IMR-90 (cell line): ENCODE measurements at regions not wholly inside any gene's neighbourhood (a gene's known extent, or its start where the extent isn't known, plus 50 kb on each side); places are given as distances from the start of the nearest gene placed in this dataset.

Source experiments
- ATAC-seq: fragments of 200-7000 bp; cut with Tn5 transposase; 2 replicates; pipeline ENCODE4 v1.9.1; 2020; ENCODE audit warnings: low read depth, mild to moderate bottlenecking, moderate library complexity
- BruUV-seq: library from RNA; stranded (reverse); fragments of 400-500 nt; replicated peaks from 2 replicates; lab custom pipeline; 2021; lab: Mats Ljungman, UMichigan
- CTCF ChIA-PET: fragments of 300-600 bp; formaldehyde crosslinking; extraction: SDS; loops from one replicate; lab custom pipeline; 2021; ENCODE audit warnings: antibody characterized with exemption; lab: Yijun Ruan, JAX
- POLR2A ChIA-PET: fragments of 300-600 bp; sonication (Branson Sonifier 250); formaldehyde crosslinking; loops from one replicate; lab custom pipeline; 2022; ENCODE audit warnings: antibody characterized with exemption; ENCODE audit not compliant: unreplicated experiment; lab: Charles Lee
- DNase-seq: peaks from one replicate; pipeline ENCODE4 v3.0.0; 2013
- H2AFZ ChIP-seq: replicated peaks from 2 replicates; pipeline ENCODE3; 2013; ENCODE audit warnings: low read length, mild to moderate bottlenecking; ENCODE audit not compliant: poor library complexity
- H2AK5ac ChIP-seq: 2 replicates; pipeline ENCODE4 v1.6.1; 2013; ENCODE audit warnings: low read depth, low read length, inconsistent platforms
- H2AK9ac ChIP-seq: replicated peaks from 2 replicates; pipeline ENCODE3; 2013; ENCODE audit warnings: mild to moderate bottlenecking, low read depth, low read length, moderate library complexity; ENCODE audit not compliant: poor library complexity
- H2BK120ac ChIP-seq: 2 replicates; pipeline ENCODE4 v1.6.1; 2013; ENCODE audit warnings: low read depth, low read length, inconsistent platforms
- H2BK15ac ChIP-seq: 3 replicates; pipeline ENCODE4 v1.6.1; 2013; ENCODE audit warnings: low read depth, low read length, inconsistent platforms
- H2BK20ac ChIP-seq: 2 replicates; pipeline ENCODE4 v1.6.1; 2013; ENCODE audit warnings: low read depth, mild to moderate bottlenecking, inconsistent platforms, low read length, moderate library complexity
- H2BK5ac ChIP-seq: 2 replicates; pipeline ENCODE4 v1.6.1; 2013; ENCODE audit warnings: mild to moderate bottlenecking, low read depth, low read length, inconsistent platforms; ENCODE audit not compliant: poor library complexity, severe bottlenecking
- H3K14ac ChIP-seq: replicated peaks from 2 replicates; pipeline ENCODE4 v1.6.1; 2013; ENCODE audit warnings: low read depth, low read length, inconsistent platforms
- H3K18ac ChIP-seq: 2 replicates; pipeline ENCODE4 v1.6.1; 2013; ENCODE audit warnings: low read depth, low read length, control low read depth
- H3K23ac ChIP-seq: 2 replicates; pipeline ENCODE4 v1.6.1; 2013; ENCODE audit warnings: low read depth, low read length, inconsistent platforms
- H3K27ac ChIP-seq: 2 replicates; pipeline ENCODE4 v1.5.1; 2013; ENCODE audit warnings: mild to moderate bottlenecking, control low read depth, low read length; ENCODE audit not compliant: insufficient read depth
- H3K27me3 ChIP-seq: 2 replicates; pipeline ENCODE4 v1.6.1; 2013; ENCODE audit warnings: low read length; ENCODE audit not compliant: control insufficient read depth, insufficient read depth
- H3K36me3 ChIP-seq: 2 replicates; pipeline ENCODE4 v1.6.1; 2013; ENCODE audit warnings: low read length, mixed read lengths; ENCODE audit not compliant: control insufficient read depth, insufficient read depth
- H3K4ac ChIP-seq: 2 replicates; pipeline ENCODE4 v1.6.1; 2013; ENCODE audit warnings: low read depth, low read length, inconsistent platforms
- H3K4me1 ChIP-seq: 2 replicates; pipeline ENCODE4 v1.6.1; 2013; ENCODE audit warnings: low read length, mixed read lengths; ENCODE audit not compliant: control insufficient read depth, insufficient read depth
- H3K4me2 ChIP-seq: 2 replicates; pipeline ENCODE4 v1.6.1; 2013; ENCODE audit warnings: low read depth, mild to moderate bottlenecking, control low read depth, low read length, moderate library complexity
- H3K4me3 ChIP-seq: 2 replicates; pipeline ENCODE4 v1.5.1; 2013; ENCODE audit warnings: low read depth, mild to moderate bottlenecking, control low read depth, low read length, moderate library complexity; ENCODE audit not compliant: insufficient read depth
- H3K56ac ChIP-seq: 2 replicates; pipeline ENCODE4 v1.6.1; 2013; ENCODE audit warnings: low read length, inconsistent platforms; ENCODE audit not compliant: insufficient read depth; ENCODE audit errors: extremely low read depth
- H3K79me1 ChIP-seq, 2 experiments: 2 replicates each; pipeline ENCODE4 v1.6.1; 2013; ENCODE audit warnings: low read length in 2 of 2, inconsistent platforms in 1 of 2, low read depth in 1 of 2
- H3K9ac ChIP-seq: 2 replicates; pipeline ENCODE4 v1.6.1; 2013; ENCODE audit warnings: low read depth, low read length, control low read depth
- H3K9me1 ChIP-seq: 2 replicates; pipeline ENCODE4 v1.6.1; 2013; ENCODE audit warnings: low read length, inconsistent platforms; ENCODE audit not compliant: insufficient read depth
- H3K9me3 ChIP-seq: 2 replicates; pipeline ENCODE4 v1.6.1; 2013; ENCODE audit warnings: low read length; ENCODE audit not compliant: control insufficient read depth, insufficient read depth
- H4K20me1 ChIP-seq: 2 replicates; pipeline ENCODE4 v1.6.1; 2013; ENCODE audit warnings: low read length, inconsistent platforms; ENCODE audit not compliant: insufficient read depth
- H4K5ac ChIP-seq: 2 replicates; pipeline ENCODE4 v1.6.1; 2013; ENCODE audit warnings: mild to moderate bottlenecking, low read depth, low read length, control low read depth
- H4K8ac ChIP-seq, 2 experiments: 2 replicates each; pipeline ENCODE4 v1.6.1; 2013; ENCODE audit warnings: low read depth in 2 of 2, low read length in 2 of 2, control low read depth in 1 of 2, inconsistent platforms in 1 of 2
- H4K91ac ChIP-seq: 2 replicates; pipeline ENCODE4 v1.6.1; 2013; ENCODE audit warnings: low read depth, low read length, inconsistent platforms; ENCODE audit not compliant: insufficient read depth
- BHLHE40 ChIP-seq: fragments of 150-350 bp; IDR thresholded peaks from 2 replicates; pipeline ENCODE4 v1.6.1; 2016; ENCODE audit warnings: mild to moderate bottlenecking, low read depth, low read length
- CHD1 ChIP-seq: IDR thresholded peaks from 2 replicates; pipeline ENCODE4 v1.6.1; 2012; ENCODE audit warnings: low read depth, low read length, improper control_type of control experiment
- CTCF ChIP-seq: conservative IDR thresholded peaks from 2 replicates; pipeline ENCODE4 v1.5.1; 2012; ENCODE audit warnings: mild to moderate bottlenecking, low read depth, low read length, improper control_type of control experiment
- MAZ ChIP-seq: IDR thresholded peaks from 2 replicates; pipeline ENCODE4 v1.6.1; 2012; ENCODE audit warnings: low read depth, mild to moderate bottlenecking, low read length, improper control_type of control experiment, moderate library complexity, borderline replicate concordance
- MXI1 ChIP-seq: IDR thresholded peaks from 2 replicates; pipeline ENCODE4 v1.6.1; 2012; ENCODE audit warnings: low read depth, mild to moderate bottlenecking, low read length, moderate library complexity, borderline replicate concordance
- NFE2L2 ChIP-seq: fragments of 150-350 bp; IDR thresholded peaks from 2 replicates; pipeline ENCODE4 v1.6.1; 2016; ENCODE audit warnings: low read depth, mild to moderate bottlenecking, low read length
- POLR2A ChIP-seq: IDR thresholded peaks from 2 replicates; pipeline ENCODE4 v1.6.1; 2012; ENCODE audit warnings: mild to moderate bottlenecking, low read depth, low read length
- RAD21 ChIP-seq: IDR thresholded peaks from 2 replicates; pipeline ENCODE4 v1.6.1; 2012; ENCODE audit warnings: low read length, improper control_type of control experiment
- RCOR1 ChIP-seq: IDR thresholded peaks from 2 replicates; pipeline ENCODE4 v1.6.1; 2012; ENCODE audit warnings: mild to moderate bottlenecking, low read length, improper control_type of control experiment; ENCODE audit not compliant: insufficient replicate concordance
- RFX5 ChIP-seq: IDR thresholded peaks from 2 replicates; pipeline ENCODE4 v1.8.0; 2012; ENCODE audit warnings: low read depth, mild to moderate bottlenecking, low read length, moderate library complexity
- SMC3 ChIP-seq: fragments of 150-350 bp; IDR thresholded peaks from 2 replicates; pipeline ENCODE4 v1.6.1; 2016; ENCODE audit warnings: low read depth, mild to moderate bottlenecking, antibody characterized with exemption, low read length, moderate library complexity
- USF2 ChIP-seq: fragments of 150-350 bp; IDR thresholded peaks from 2 replicates; pipeline ENCODE4 v1.6.1; 2017; ENCODE audit warnings: mild to moderate bottlenecking, antibody characterized with exemption, low read length, low read depth
- WGBS, 2 experiments: methylation state at CpG; one replicate each; pipeline versions ENCODE4 v1.1.5 to v1.1.7; 2013; ENCODE audit warnings: missing lambda C conversion rate in 2 of 2; ENCODE audit not compliant: insufficient read length in 1 of 2; ENCODE audit errors: extremely low coverage in 2 of 2; 5-methylcytosine and 5-hydroxymethylcytosine counted together
- dilution Hi-C: fragments of 300-500 bp; cut with HindIII; formaldehyde crosslinking; loops from one replicate; pipeline ENCODE4 v1.14.3; 2018; ENCODE audit warnings: low sequenced_read_pairs; ENCODE audit not compliant: unreplicated experiment
- in situ Hi-C: fragments of 300-500 bp; cut with MboI; formaldehyde crosslinking; loops from 3 replicates; pipeline ENCODE4 v1.14.3; 2019; ENCODE audit warnings: low sequenced_read_pairs, inconsistent platforms, mixed read lengths
- intact Hi-C: fragments of 100-400 bp; cut with micrococcal nuclease; formaldehyde crosslinking; loops from 2 replicates; pipeline ENCODE4 v1.10.0; 2022

GRCh38 chr11:87712802-87713202, 462.4 kb downstream of the RAB38 start:
- H4K8ac ChIP-seq: no peak overlapping the region
- no peaks in the 10 kb centered on the region for H3K4me1 ChIP-seq
- H2AK5ac ChIP-seq: no peak overlapping the region
- H2BK15ac ChIP-seq: no peak overlapping the region
- H2BK120ac ChIP-seq: no peak overlapping the region
- DNase-seq: no peak
- ATAC-seq: no peak
- H2BK20ac ChIP-seq: no peak overlapping the region
- CTCF ChIA-PET: interaction anchor here (0.5 kb wide), 1 partner anchor 572 kb away, joined by 3 read pairs; no protein-coding TSS in a partner anchor
- no TSS peak for BruUV-seq
- H2AK9ac ChIP-seq: no peak overlapping the region
- no peak overlapping the region for H3K18ac ChIP-seq
- no peak overlapping the region for H3K4ac ChIP-seq
- H3K9me3 ChIP-seq: no peaks in the 10 kb centered on the region
- no peak overlapping the region for H3K14ac ChIP-seq
- intact Hi-C loops: no loop called here
- H4K20me1 ChIP-seq: no peaks in the 10 kb centered on the region
- in situ Hi-C loops: loop anchor here (25.0 kb wide), 1 partner anchor 351 kb away; no protein-coding TSS in a partner anchor
- no peak overlapping the region for H3K4me2 ChIP-seq
- TF ChIP-seq POLR2A (no peak), MXI1 (no peak), CTCF (no peak), NFE2L2 (no peak), RCOR1 (no peak), BHLHE40 (no peak), USF2 (no peak), SMC3 (no peak), MAZ (no peak), RFX5 (no peak), CHD1 (no peak), RAD21 (no peak)
- no peak overlapping the region for H3K56ac ChIP-seq
- no peak overlapping the region for H3K9ac ChIP-seq
- no CpG with 5 or more reads among the region's 3 CpGs for WGBS, 2 experiments
- no peaks in the 10 kb centered on the region for H3K79me1 ChIP-seq
- dilution Hi-C loops: no loop called here
- H3K23ac ChIP-seq: no peak overlapping the region
- no peak overlapping the region for H3K27ac ChIP-seq
- no peaks in the 10 kb centered on the region for H3K36me3 ChIP-seq
- H3K27me3 ChIP-seq: no peaks in the 10 kb centered on the region
- no peak overlapping the region for H4K91ac ChIP-seq
- POLR2A ChIA-PET: no interaction called here
- H3K4me3 ChIP-seq: no peak overlapping the region
- no peak overlapping the region for H2BK5ac ChIP-seq
- no peak overlapping the region for H4K5ac ChIP-seq
- H2AFZ ChIP-seq: no peak overlapping the region
- no peaks in the 10 kb centered on the region for H3K9me1 ChIP-seq
